NCI-H446 treated with DMSO at 0.1 percent for 48 hours (cell line): ENCODE measurements at regions not wholly inside any gene's neighbourhood (a gene's known extent, or its start where the extent isn't known, plus 50 kb on each side); places are given as distances from the start of the nearest gene placed in this dataset.
"Not testable (repeated sequence)": the region's sequence is repeated elsewhere in the genome, so short reads cannot be mapped to it uniquely, and the experiment has no call there.

Experiments
- DNase-seq: peaks from one replicate; lab custom pipeline; 2025; lab: John Stamatoyannopoulos, UW

DNA sequence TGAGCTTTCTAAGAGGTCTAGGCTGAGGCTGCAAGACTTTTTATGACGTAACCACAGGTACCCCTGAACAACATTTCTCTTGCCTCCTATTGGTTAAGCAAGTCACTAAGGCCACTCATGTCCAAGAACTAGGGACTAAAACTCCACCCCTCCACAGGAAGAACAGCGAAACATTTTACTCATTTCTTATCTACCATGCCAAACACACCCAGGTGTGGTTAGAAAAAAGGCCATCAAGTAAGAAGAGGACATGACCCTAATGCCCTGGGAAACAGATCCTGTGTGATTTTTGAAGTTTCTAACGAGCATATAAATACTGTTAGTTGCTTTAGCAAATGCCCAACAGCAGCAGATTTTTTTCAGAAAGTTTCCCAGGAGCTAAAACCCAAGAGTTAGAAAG lies 282.4 kb upstream of the DYNLRB2 start:
- no peak for DNase-seq

DNA sequence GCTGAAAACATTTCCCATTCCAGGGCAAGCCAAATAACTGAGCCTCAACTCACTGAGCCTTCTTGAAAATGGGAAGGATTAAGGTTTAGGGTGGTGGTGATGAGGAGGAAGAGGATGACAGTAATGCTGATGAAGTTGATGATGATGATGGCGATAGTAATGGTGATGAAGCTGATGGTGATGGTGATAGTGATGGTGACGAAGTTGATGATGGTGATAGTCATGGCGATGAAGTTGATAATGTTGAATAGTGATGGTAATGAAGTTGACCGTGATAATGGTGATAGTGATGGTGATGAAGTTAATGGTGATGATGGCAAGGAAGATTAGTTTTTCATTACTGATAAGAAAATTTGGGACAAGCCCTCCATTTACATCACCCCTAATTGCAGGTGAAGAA lies 285.8 kb upstream of the DYNLRB2 start:
- no peak for DNase-seq

DNA sequence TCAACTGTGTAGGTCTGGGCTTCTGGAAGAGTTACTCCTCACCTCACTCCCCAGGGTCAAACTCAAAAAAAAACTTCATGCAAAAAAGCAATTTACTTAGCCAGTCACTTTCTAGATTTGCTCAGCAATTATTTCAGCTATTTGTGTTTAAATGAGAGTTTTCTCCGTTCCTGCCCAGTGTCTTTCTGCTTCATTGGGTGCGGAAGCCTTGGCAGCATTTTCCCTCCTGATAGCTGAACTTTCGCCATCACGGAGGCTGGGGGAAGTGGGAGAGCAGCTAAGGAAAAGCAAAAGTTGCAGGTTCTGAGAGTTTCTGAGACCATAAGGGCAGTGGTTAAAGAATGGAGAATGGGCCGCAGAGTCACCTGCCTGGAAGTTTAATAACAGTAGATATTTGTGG lies 287.1 kb upstream of the DYNLRB2 start:
- DNase-seq: no peak

DNA sequence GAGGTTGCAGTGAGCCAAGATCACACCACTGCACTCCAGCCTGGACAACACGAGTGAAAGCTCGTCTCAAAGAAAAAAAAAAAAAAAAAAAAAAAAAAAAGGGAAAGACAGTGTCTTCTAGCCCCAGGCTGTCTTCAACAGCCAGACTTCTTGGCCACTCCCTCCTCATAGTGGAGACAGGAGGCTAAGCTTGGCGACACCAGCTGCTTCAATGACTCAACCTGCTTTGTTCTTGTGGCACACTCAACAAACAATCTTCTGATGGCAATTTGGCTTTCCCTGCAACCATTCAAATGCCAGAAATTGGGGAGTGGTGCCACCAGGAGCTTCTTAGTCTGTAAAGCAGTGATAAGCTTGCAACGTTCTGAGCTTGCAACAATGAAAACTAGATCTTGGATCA lies 290.4 kb upstream of the DYNLRB2 start:
- DNase-seq: no peak

DNA sequence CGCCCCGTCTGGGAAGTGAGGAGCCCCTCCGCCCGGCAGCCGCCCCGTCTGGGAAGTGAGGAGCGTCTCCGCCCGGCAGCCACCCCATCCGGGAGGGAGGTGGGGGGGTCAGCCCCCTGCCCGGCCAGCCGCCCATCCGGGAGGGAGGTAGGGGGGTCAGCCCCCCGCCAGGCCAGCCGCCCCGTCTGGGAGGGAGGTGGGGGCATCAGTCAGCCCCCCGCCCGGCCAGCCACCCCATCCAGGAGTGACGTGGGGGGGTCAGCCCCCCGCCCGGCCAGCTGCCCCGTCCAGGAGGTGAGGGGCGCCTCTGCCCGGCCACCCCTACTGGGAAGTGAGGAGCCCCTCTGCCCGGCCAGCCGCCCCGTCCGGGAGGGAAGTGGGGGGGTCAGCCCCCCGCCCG lies 297.5 kb upstream of the DYNLRB2 start:
- not testable (repeated sequence) for DNase-seq

DNA sequence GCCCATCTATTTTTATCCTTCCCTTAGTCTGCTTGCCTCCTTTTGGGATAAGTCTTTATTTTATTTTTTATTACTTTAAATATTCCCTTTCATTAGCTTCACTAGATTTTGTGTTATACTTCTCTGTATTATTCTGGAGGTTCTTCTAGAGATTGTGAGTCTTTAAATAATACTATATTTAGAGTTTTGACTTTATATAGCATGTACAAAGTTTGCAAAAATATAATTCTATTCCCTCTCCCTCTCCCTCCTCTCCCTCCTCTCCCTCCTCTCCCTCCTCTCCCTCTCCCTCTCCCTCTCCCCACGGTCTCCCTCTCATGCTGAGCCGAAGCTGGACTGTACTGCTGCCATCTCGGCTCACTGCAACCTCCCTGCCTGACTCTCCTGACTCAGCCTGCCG lies 298.5 kb upstream of the DYNLRB2 start:
- not testable (repeated sequence) for DNase-seq

DNA sequence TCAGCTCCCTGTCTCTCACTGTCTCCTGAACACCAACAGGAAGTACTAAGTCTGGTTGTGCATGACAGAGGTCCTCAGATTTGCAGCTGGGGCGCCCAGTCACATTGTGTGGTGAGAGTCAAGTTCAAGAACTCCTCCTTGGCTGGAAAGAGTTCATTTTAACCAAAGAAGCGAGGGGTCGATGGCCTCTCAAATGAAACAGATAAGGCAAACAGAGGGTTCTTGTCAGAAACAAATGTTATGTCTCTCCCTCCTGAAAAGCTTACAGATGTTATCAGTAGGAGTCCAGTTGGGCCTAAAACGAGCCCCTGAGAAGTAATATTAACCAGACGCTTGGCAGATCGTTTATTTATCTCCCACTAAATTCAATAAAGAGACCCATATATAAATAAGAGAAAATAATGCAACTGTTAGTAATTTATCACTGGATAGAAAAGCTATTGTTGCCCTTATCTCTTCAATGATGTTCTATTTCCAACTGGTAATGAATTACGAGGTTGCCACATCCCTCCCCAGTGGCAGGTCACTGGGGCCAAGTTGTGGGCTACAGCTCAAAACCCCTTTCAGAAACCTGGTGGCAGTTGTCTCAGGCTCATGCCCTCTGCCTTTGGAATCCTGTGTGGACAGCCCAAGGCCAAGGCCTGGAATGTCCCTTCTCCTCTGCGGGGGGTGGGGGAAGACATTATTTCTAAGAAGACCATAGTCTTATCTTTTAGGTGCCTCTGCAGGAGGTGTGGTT lies 307.5 kb upstream of the DYNLRB2 start:
- no peak for DNase-seq

DNA sequence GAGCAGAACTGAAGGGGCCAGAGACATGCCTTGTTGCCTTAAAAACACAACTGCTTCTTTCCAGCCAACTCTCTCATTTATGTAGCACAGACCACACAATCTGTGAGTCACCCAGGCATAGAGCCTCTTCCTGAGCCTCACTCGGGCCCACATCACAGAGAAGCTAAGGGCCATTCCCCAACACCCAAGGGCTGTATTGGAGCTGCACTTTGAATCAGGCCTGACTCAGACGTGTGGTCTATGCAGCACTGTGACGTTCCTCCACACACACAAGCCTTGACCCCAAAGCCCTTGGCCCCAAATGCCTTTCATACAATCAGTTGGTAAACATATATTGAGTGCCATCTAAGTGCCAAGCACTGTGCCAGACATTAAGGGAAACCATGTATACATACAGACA lies 308.9 kb upstream of the DYNLRB2 start:
- no peak for DNase-seq

DNA sequence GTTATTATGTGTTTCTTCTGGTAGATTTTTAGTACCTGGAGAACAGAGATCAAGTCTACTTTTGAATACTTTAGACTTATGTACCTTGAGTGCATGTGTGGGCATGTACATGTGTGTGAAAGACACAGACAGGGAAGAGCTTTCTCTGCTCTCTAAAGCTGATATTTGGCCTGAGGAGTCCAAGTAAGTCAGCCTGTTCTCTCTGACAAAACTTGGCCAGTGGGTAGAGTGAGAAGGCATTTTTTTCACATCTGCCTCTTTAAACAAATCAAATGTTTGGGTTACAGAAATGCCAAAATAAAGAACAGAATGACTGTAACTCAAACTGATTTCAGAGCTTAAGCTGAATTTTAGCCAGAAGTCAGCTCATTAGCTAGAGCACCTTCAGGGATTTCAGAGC lies 309.7 kb upstream of the DYNLRB2 start:
- DNase-seq: no peak

DNA sequence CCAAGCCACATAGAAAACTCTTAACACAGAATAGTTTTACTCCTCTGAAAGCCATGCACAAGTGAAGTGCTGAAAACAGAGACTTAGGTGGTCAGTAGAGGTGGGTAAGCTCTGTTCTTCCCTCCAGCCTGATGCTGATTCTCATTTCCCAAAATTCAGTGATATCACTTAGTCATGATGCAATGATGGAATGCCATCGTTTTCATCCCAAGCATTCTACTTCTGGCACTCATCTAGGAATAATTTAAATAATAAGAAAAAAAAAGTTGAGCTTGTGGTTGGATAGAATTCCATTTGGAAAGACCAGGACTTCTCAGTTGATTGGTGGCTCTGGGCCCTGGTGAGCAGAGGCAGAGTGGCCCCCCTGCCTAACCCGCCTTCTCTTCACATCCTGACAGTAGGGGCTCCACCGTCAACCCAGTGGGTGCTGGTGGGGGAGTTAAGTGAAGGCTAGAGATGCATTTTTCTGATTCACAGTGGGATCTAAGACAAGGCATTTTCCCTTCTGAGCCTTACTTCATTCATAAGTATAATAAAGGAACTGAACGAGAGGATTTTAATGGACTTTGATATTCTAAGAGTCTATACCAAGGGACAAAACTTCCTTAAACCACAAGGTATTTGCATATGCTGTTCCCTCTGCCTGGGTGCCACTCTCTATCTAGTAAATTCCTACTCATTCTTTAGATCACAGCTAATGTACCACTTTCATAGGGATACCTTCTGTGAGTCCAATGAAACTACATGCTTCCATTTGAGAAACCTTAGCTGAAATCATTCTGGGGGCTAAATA lies 310.3 kb upstream of the DYNLRB2 start:
- no peak for DNase-seq

DNA sequence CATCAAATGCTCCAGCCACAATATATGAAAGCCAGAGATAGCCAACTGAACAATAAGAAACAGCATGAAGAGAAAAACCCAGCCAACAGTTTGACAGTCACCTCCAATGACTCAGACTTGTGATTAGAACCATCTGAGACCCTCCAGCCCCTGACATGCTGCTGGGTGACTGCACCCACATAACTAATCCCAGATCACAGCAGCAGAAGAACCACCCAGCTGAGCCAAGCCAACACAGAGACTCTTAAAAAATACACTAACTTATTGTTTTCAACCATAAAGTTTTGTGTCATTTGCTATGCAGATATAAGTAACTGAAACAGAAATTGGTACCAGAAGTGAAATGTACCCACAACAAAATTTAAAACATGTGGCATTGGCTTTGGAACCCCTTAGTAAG lies 314.3 kb upstream of the DYNLRB2 start:
- DNase-seq: no peak

DNA sequence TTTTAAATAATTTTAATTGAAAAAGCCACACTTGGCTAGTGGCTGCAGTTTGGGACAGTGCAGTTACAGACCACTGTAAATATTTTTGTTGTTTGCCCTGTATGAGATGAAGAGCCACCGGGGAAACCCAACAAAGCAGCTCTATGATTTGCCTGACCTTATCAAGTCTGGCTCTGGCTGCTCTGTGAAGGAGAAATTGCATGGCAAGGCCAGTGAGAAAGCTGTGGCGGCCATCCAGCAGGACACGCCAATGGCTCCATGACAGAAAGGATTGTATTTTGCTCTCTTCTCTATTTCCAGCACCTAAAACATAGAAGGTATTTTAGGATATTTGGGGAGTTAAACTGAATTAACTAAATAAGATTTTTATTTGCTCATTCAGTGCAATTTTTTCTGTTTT lies 330.0 kb upstream of the DYNLRB2 start:
- no peak for DNase-seq

DNA sequence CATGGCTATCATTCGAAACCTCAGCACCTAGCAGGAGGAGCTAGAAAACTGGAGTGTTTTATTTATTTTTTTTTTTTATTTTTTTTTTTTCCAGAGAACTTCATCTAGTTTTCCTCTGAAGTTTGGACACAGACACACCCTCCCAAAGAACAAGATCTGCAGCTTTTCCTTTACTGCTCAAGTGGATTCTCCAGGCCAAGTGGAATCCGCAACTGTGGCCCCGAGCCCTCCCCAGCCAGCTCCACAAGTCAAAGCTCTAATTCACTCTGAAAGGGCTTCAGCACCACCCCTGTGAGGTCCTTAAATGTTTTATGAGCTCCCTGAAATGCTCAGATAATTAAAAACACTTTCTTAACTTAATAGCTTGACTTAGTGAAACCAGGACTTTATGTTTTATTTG lies 332.1 kb upstream of the DYNLRB2 start:
- no peak for DNase-seq

DNA sequence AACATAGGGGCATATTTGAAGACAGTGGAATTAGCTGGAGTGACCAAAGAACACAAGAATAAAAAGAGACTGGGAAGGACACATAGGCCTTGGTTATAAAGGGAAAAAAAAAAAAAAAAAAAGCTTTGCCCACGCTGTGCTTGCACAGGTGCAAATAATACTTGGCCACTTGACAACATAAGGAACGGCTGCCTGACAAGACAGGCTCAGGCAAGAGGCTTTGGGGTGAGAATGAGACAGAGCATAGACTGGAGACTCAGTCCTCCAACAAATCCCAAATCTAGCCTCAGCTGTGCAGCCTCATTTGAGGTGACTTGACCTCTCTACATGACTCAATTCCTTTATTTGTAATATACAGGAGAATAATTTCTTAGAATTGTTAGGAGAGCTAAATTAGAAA lies 332.8 kb upstream of the DYNLRB2 start:
- no peak for DNase-seq

DNA sequence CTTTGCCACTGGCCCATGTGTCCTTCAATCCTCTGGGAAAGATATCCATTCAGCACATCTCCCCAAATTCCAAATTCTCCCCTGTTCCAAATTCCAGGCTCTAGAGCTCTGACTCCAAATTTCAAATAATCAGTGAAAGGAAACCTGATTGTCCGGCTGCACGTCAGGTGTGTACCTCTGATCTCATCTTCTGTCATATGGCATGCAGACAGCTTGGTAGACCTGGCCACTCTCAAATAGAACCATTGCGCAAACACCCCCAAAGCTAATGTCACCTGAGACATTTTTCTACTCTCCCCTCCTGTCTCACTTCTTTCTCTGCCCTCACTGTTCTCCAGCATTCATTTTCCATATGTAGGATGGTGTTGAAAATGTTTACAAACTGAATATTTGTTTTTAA lies 337.0 kb upstream of the DYNLRB2 start:
- DNase-seq: no peak

DNA sequence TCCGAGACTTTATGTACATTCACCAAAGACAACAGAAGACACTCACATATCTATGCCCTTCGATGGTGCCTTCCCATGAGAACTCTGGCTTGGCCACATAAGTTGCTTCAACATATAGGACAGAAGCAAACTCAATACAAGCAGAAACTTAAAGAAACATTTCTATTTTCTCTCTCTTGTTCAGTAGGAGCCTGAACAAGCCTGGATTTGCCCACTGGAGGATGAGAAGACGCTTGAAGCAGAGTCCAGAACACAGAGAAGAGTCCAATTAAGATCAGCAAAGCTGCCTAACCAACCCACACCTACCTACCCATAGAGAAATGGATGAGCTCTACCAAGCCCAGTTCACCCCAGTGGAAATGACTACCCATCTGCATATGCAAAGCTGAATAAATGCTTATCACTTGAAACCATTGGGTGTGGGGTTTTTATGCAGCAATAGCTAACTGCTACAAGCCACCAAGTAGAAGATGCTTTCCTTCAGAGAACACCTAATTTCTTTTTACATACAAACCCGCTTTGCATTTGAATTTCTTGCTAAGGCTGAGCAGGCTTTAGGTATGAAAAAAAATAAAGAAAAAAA lies 337.9 kb upstream of the DYNLRB2 start:
- DNase-seq: no peak

DNA sequence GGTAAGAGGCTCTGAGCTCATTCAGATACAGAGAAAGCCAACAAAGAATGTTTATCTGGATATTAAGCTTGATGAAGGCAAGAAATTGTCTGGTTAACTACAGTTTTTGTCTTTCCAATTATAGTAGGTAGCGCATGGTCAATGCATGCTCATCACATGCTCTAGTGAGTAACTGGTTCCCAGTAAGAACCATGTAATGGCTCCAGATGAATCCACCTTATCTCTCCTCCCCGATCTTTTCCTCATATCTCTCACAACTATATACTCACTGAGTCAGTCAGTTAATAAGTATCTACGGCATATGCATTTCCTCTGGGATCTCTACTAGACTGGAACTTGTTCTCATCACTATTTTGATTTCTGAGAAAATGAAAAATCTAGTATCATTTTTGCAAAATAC lies 340.7 kb upstream of the DYNLRB2 start:
- no peak for DNase-seq

DNA sequence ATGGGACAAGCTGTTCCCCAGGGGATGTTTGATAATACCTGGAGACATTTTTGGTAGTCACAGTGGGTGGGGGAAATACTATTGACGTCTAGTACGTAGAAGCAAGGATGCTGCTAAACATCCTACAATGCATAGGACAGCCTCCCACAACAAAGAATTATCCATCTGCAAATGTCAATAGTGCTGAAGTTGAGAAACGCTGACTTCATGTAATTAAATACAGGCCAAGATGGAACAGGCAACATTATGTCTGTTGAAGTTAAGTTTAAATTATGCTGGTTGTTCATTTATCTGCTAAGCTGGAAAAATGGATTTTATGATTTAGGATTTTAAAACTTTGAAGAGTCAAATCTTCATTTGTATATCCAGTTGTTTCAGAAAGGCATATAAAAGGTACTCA lies 341.2 kb upstream of the DYNLRB2 start:
- DNase-seq: no peak

DNA sequence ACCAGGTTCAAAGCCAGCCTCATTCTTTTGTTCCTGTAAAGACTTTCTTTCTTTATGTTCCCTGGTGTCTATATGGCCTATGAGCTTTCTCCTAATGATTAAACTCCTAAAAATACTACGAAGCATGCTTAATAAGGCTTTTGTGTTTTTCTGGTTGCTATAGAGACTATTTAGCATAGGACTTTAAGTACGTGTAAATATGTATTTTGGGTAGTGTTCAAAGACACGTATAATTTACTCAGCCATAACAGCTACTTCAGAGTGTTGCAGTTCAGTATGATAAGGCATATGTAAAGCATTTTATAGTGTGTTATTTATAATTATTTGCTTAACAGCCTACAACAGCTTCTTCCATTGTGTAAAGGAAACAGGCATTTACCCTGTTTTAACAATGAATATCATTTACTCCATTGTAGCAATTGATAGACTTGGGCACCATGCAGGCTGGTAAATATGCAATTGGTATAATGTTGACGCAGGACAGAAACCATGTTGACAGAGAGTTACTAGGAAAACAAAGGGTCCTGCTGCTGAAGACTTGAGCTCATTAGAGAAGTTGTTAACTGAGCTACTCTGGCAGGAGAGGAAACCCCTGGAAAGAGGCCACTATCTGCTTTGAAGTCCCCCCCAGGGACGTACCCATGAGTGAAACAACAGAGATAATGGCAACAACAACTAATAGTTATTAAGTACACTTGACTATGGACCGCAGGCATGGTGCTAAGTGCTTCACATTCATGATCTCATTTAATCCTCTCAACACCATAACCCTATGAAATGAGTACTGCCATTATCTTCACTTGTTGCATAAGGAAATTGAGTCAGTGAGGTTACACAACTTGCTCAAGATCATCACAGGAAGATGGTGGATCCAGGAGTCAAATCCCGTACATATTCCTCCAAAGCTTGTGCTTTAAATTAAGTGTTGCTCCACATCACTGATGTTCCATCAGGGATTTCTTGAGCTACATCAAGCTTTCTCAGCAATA lies 342.2 kb upstream of the DYNLRB2 start:
- no peak for DNase-seq

DNA sequence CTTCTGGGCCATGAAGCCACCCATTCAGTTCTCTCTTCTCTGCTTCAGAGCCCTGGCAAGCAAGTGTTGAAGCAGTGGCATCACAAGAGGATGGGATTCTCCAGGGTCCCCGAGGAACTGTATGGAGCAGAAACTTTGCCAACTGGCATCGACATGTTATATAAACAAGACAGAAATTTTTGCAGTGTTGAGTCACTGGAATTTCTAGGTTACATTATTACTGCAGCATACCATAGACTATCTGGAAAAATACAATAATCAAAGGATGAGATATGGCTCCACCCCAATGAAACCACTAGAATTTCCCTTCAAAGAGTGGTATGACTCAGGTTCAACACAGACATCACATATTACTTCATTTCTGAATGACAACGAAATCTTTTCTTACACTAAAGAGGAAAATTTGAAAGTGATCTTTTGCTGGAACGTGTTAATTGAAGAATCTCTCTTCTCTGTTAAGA lies 343.0 kb upstream of the DYNLRB2 start:
- no peak for DNase-seq

DNA sequence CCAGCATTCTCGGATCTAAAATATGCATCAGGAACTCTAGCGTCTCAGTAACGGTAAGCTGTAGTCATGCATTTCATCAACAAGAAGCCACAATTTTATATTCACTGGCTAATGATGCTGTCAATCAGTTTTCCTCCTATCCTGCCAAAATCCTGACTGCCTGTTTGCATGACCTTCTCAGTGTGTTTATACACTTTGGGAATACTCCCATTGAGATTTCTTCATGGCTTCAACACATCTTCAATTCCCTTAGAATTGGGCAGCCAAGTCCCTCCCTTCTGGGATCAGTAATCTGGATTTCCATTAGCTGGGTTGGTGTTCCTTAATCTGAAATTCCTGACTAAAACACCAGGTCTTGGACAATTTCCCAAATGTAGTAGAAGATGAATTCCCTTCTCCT lies 348.9 kb upstream of the DYNLRB2 start:
- no peak for DNase-seq
